Body of pancreas (tissue), 4 donors: ENCODE measurements at regions not wholly inside any gene's neighbourhood (a gene's known extent, or its start where the extent isn't known, plus 50 kb on each side); places are given as distances from the start of the nearest gene placed in this dataset.

Experiments
- ATAC-seq: fragments of 150-250 bp; one replicate; pipeline ENCODE4 v1.9.1; 2016
- DNase-seq, 4 donors: peaks; one replicate each; pipeline ENCODE4 v3.0.0-alpha.2; 2019
- H3K27ac ChIP-seq, 4 donors: fragments of 200-600 bp; sonication (generic); 1 replicate in 3 of 4; 2 replicates in 1 of 4; pipeline versions ENCODE4 v1.5.1 to v1.6.1; 2016 to 2019; ENCODE audit warnings: mild to moderate bottlenecking in 1 of 4, mixed read lengths in 1 of 4, moderate library complexity in 1 of 4
- H3K27me3 ChIP-seq, 2 donors: fragments of 200-600 bp; sonication (generic); one replicate each; pipeline ENCODE4 v1.6.0; 2016; ENCODE audit warnings: mild to moderate bottlenecking in 1 of 2
- H3K36me3 ChIP-seq, 2 donors: fragments of 200-600 bp; sonication (generic); replicated peaks in 1 of 2; 2 replicates each; pipeline ENCODE4 v1.5.1; 2016; ENCODE audit warnings: low read depth in 2 of 2; ENCODE audit not compliant: insufficient read depth in 1 of 2
- H3K4me1 ChIP-seq: fragments of 200-600 bp; sonication (generic); one replicate; pipeline ENCODE4 v1.6.0; 2016
- H3K4me3 ChIP-seq, 2 donors: fragments of 200-600 bp; sonication (generic); 1 replicate in 1 of 2; 2 replicates in 1 of 2; pipeline ENCODE4 v1.5.1; 2016 to 2019
- H3K9me3 ChIP-seq, 3 donors: fragments of 200-600 bp; sonication (generic); 1 replicate in 2 of 3; 2 replicates in 1 of 3; pipeline ENCODE4 v1.5.1; 2016
- POLR2A ChIP-seq, 3 donors: fragments of 450-650 bp; IDR thresholded peaks; one replicate each; pipeline ENCODE4 v1.6.1; 2016; ENCODE audit warnings: antibody characterized with exemption in 3 of 3, mild to moderate bottlenecking in 2 of 3
- WGBS, 2 donors: methylation state at CpG; one replicate each; pipeline ENCODE4 v1.1.5; 2017; 5-methylcytosine and 5-hydroxymethylcytosine counted together
- intact Hi-C: fragments of 100-400 bp; cut with DNase I; formaldehyde crosslinking; loops from one replicate; pipeline ENCODE4 v1.15.1; 2023
- TF ChIP-seq, protein P1 (sequence below), 7 experiments: fragments of 450-650 bp in 4 of 7; fragments of 200-600 bp in 3 of 7; sonication (generic) in 3 of 7; IDR thresholded peaks; one replicate each; pipeline ENCODE4 v1.5.1; 2016 to 2019; ENCODE audit warnings: antibody characterized with exemption in 7 of 7

DNA sequence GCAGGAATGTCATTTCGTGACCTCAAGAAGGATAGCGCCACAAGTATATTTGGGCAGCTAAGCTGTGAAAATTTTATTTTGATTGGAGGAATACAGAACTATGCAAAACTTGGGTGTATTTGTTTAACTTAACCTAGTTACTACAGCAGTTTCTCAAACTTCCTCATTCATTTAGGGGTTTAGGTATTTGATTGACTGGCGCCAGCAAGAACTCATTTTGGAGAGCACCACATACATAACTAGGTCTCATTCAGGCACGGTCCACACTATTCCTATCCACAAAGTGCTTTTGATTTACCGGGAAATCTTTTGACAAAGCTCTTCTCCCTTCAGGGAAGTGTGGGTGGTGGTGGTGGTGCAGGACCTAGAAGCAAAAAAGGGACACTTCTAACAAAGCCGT, 155.1 kb upstream of the NRIP1 start:
- Histone ChIP-seq H3K4me1 (peaks cover 10% of the 10 kb centered on the region), H3K36me3 (no peaks in the 10 kb centered on the region), H3K27me3 (no peaks in the 10 kb centered on the region), H3K27ac (no peak overlapping the region), H3K4me3 (no peak overlapping the region), H3K9me3 (no peaks in the 10 kb centered on the region)
- no peak for TF ChIP-seq POLR2A (IDR thresholded peaks at IDR 0.05)
- DNase-seq: no peak
- WGBS, 2 donors: 51 to 65% methylated on average over 6 of the region's 6 CpGs
- intact Hi-C loops: no loop called here
- ATAC-seq: no peak

DNA sequence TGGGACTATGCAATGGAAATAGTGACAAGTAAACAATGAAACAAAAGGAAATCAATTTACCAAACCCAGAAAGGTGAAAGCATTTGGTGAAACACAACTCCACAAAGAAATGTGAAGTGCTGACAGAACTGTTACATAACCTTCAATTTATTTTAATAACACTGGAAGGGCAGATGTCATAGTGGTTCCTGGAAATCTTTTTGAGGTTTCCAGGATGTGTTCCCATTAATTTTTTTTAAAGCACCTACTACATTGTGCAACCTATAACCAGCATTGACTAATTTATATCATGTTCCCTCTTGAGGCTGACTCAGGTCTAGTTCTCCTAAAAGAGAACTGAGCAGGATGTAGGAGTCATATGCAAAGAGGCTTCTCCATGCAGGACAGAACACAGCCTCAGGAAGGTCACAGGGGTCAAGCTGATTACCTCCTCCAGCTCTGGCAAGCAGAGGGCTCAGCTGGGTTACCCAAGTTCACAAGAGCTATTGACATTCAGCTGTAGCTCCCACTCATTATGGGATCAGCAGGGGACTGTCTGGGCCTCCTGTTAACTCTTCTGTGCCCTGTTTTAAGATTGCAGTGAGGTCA, 157.1 kb upstream of the NRIP1 start:
- Histone ChIP-seq H3K9me3 (no peaks in the 10 kb centered on the region), H3K36me3 (no peaks in the 10 kb centered on the region)
- ATAC-seq: peak; percentile 77

DNA sequence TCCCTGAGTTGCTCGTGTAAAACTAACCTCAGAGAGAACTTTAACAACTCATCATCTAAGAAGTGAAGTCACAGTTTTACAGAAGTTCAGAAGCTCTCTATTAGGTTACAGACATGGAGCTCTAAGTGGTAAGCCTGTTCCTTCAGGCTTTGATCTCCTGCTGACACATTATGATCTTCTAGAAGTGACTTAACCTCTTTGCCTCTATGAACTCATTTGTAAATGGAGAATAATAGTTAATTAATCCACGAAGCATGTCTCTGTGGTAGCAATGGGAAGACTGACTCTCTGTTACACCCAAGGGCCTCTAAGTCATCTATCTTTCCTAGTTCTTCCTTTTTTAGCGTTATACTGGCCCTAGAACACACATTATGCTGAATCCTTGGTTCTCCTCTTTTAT, 157.9 kb upstream of the NRIP1 start:
- intact Hi-C loops: no loop called here
- DNase-seq (no peak), ATAC-seq (no peak)
- TF ChIP-seq, protein P1, sequence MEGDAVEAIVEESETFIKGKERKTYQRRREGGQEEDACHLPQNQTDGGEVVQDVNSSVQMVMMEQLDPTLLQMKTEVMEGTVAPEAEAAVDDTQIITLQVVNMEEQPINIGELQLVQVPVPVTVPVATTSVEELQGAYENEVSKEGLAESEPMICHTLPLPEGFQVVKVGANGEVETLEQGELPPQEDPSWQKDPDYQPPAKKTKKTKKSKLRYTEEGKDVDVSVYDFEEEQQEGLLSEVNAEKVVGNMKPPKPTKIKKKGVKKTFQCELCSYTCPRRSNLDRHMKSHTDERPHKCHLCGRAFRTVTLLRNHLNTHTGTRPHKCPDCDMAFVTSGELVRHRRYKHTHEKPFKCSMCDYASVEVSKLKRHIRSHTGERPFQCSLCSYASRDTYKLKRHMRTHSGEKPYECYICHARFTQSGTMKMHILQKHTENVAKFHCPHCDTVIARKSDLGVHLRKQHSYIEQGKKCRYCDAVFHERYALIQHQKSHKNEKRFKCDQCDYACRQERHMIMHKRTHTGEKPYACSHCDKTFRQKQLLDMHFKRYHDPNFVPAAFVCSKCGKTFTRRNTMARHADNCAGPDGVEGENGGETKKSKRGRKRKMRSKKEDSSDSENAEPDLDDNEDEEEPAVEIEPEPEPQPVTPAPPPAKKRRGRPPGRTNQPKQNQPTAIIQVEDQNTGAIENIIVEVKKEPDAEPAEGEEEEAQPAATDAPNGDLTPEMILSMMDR (IDR thresholded peaks at IDR 0.05): no peak
- no peak for TF ChIP-seq POLR2A (IDR thresholded peaks at IDR 0.05)
- H3K4me1 ChIP-seq: peaks cover 10% of the 10 kb centered on the region
- WGBS, 2 donors: 47 to 85% methylated on average over 3 of the region's 3 CpGs
- H3K36me3 ChIP-seq: no peaks in the 10 kb centered on the region
- no peak overlapping the region for H3K27ac ChIP-seq
- H3K4me3 ChIP-seq: no peak overlapping the region
- no peaks in the 10 kb centered on the region for H3K9me3 ChIP-seq
- no peaks in the 10 kb centered on the region for H3K27me3 ChIP-seq

More for the DNA sequence above, 157.1 kb upstream of the NRIP1 start:
- H3K27ac ChIP-seq: no peak overlapping the region
- H3K27me3 ChIP-seq: no peaks in the 10 kb centered on the region
- peaks cover 10% of the 10 kb centered on the region for H3K4me1 ChIP-seq
- TF ChIP-seq, protein P1 (IDR thresholded peaks at IDR 0.05): no peak
- no peak for TF ChIP-seq POLR2A (IDR thresholded peaks at IDR 0.05)
- intact Hi-C loops: no loop called here
- no peak overlapping the region for H3K4me3 ChIP-seq
- DNase-seq: peak in 3 of 4 donors; percentile 15 to 60 (median 18)

DNA sequence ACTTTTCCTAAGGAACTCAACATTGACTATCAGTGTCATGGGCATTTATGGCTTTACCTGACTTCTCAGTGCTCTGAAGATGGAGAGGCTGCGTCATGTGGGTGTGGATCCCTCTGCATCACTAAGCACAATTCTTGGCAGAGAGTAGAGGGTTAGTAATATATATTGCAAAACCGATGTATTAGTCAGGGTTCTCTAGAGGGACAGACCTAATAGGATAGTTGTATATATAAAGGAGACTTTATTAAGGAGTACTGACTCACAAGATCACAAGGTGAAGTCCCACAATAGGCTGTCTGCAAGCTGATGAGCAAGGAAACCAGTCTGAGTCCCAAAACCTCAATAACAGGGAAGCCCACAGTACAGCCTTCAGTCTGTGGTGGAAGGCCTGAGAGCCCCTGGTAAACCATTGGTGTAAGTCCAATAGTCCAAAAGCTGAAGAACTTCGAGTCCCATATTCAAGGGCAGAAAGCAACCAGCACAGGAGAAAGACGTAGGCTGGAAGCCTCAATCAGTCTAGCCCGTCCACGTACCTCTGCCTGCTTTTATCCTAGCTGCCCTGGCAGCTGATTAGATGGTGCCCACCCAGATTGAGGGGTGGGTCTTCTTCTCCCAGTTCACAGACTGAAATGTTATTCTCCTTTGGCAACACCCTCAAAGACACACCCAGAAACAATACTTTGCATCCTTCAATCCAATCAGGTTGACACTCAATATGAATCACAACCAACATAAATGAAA, 159.7 kb upstream of the NRIP1 start:
- intact Hi-C loops: no loop called here
- DNase-seq: no peak
- 91 to 93% methylated on average over 6 of the region's 6 CpGs for WGBS, 2 donors

DNA sequence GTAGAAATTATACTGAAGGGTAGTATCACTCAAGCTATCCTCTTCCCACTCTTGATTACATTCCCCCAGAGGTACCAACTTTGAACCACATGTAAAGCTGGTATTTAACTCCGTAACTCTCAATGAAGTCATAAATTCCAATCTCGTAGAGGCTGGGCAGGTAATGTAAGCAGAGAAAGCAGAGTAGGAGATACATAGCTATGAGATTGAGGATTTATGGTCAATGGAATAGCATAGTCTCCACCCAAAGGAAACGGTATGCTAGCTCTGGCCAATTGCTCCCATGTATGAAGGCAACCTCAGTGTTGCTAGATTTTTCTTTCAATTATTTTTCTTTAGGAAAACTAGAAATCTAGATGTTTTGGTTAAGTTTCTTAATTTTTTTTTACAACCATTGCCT, 163.1 kb upstream of the NRIP1 start:
- TF ChIP-seq, protein P1 (IDR thresholded peaks at IDR 0.05): no peak
- no peak for TF ChIP-seq POLR2A (IDR thresholded peaks at IDR 0.05)
- WGBS, 2 donors: 79 to 88% methylated on average over 3 of the region's 3 CpGs

More for the DNA sequence above, 159.7 kb upstream of the NRIP1 start:
- H3K36me3 ChIP-seq: no peaks in the 10 kb centered on the region
- ATAC-seq: no peak
- peaks cover 10% of the 10 kb centered on the region for H3K4me1 ChIP-seq
- no peak overlapping the region for H3K4me3 ChIP-seq
- TF ChIP-seq POLR2A (IDR thresholded peaks at IDR 0.05): no peak
- TF ChIP-seq, protein P1 (IDR thresholded peaks at IDR 0.05): no peak
- no peak overlapping the region for H3K27ac ChIP-seq
- no peaks in the 10 kb centered on the region for H3K27me3 ChIP-seq
- no peaks in the 10 kb centered on the region for H3K9me3 ChIP-seq

More for the DNA sequence above, 163.1 kb upstream of the NRIP1 start:
- intact Hi-C loops: no loop called here
- H3K4me1 ChIP-seq: no peaks in the 10 kb centered on the region
- H3K9me3 ChIP-seq: no peaks in the 10 kb centered on the region
- no peak overlapping the region for H3K4me3 ChIP-seq
- no peaks in the 10 kb centered on the region for H3K27me3 ChIP-seq
- no peak for DNase-seq
- no peaks in the 10 kb centered on the region for H3K36me3 ChIP-seq
- no peak overlapping the region for H3K27ac ChIP-seq
- no peak for ATAC-seq
